ENCODE measurements at regions not wholly inside any gene's neighbourhood (a gene's known extent, or its start where the extent isn't known, plus 50 kb on each side); places are given as distances from the start of the nearest gene placed in this dataset.

- TF ChIP-seq CTCF (conservative IDR thresholded peaks at IDR 0.05; ENCODE audit: low read depth, low read length) (no peak), EZH2 (IDR thresholded peaks at IDR 0.05; ENCODE audit: low read length, unreplicated experiment) (no peak), EZH2phosphoT487 (IDR thresholded peaks at IDR 0.05; ENCODE audit: borderline replicate concordance, low read length) (no peak)
Observed at GRCh38 chr13:88717946-88718345, 1046.8 kb downstream of the SLITRK5 start.
